A549 (cell line): ENCODE measurements at regions not wholly inside any gene's neighbourhood (a gene's known extent, or its start where the extent isn't known, plus 50 kb on each side); places are given as distances from the start of the nearest gene placed in this dataset.

ENCODE experiments used
- BHLHE40 ChIP-seq: IDR thresholded peaks from 2 replicates; pipeline ENCODE4 v1.6.1; 2012; ENCODE audit warnings: low read depth, low read length, inconsistent platforms
- CEBPB ChIP-seq, 2 experiments: fragments of >200 bp in 1 of 2; sonication (Bioruptor Twin) in 1 of 2; formaldehyde crosslinking in 1 of 2; IDR thresholded peaks; 2 replicates each; pipeline ENCODE4 v1.6.1; 2012 to 2016
- CHD2 ChIP-seq: fragments of 150-350 bp; IDR thresholded peaks from 2 replicates; pipeline ENCODE4 v1.6.1; 2014; ENCODE audit warnings: low read length; ENCODE audit not compliant: partially characterized antibody
- CTCF ChIP-seq: fragments of >200 bp; sonication (Bioruptor Twin); formaldehyde crosslinking; IDR thresholded peaks from 3 replicates; pipeline ENCODE4 v1.5.1; 2016
- ESRRA ChIP-seq: fragments of 150-350 bp; IDR thresholded peaks from 2 replicates; pipeline ENCODE4 v1.6.1; 2014; ENCODE audit warnings: mild to moderate bottlenecking, low read length, borderline replicate concordance
- MAZ ChIP-seq: fragments of 150-350 bp; IDR thresholded peaks from 2 replicates; pipeline ENCODE4 v1.6.1; 2014; ENCODE audit warnings: antibody characterized with exemption, low read depth, low read length, borderline replicate concordance
- NFE2L2 ChIP-seq: fragments of 150-350 bp; conservative IDR thresholded peaks from 2 replicates; pipeline ENCODE4 v1.6.1; 2014; ENCODE audit warnings: low read length
- POLR2A ChIP-seq: IDR thresholded peaks from 2 replicates; pipeline ENCODE4 v1.6.1; 2012; ENCODE audit warnings: mild to moderate bottlenecking, low read length
- POLR2AphosphoS2 ChIP-seq: conservative IDR thresholded peaks from 2 replicates; pipeline ENCODE4 v1.6.1; 2012; ENCODE audit warnings: low read length, improper control_type of control experiment, inconsistent platforms
- RAD21 ChIP-seq, 2 experiments: fragments of >200 bp in 1 of 2; sonication (Bioruptor Twin) in 1 of 2; formaldehyde crosslinking in 1 of 2; IDR thresholded peaks in 1 of 2; conservative IDR thresholded peaks in 1 of 2; 2 replicates in 1 of 2; 3 replicates in 1 of 2; pipeline ENCODE4 v1.6.1; 2012 to 2018; ENCODE audit warnings: inconsistent platforms in 1 of 2

- no peak for TF ChIP-seq CEBPB (IDR thresholded peaks at IDR 0.05)
- TF ChIP-seq CTCF: no peak
- TF ChIP-seq MAZ: no peak
- no peak for TF ChIP-seq RAD21 (conservative IDR thresholded peaks at IDR 0.05 in 1 of 2, IDR thresholded peaks at IDR 0.05 in 1 of 2)
- no peak for TF ChIP-seq POLR2AphosphoS2
- no peak for TF ChIP-seq BHLHE40
- no peak for TF ChIP-seq NFE2L2
- TF ChIP-seq CHD2: no peak
- no peak for TF ChIP-seq ESRRA
- no peak for TF ChIP-seq POLR2A
Observed at GRCh38 chr5:158140120-158140731, 281.3 kb upstream of the CLINT1 start.
